ENCODE measurements at regions not wholly inside any gene's neighbourhood (a gene's known extent, or its start where the extent isn't known, plus 50 kb on each side); places are given as distances from the start of the nearest gene placed in this dataset.

DNA sequence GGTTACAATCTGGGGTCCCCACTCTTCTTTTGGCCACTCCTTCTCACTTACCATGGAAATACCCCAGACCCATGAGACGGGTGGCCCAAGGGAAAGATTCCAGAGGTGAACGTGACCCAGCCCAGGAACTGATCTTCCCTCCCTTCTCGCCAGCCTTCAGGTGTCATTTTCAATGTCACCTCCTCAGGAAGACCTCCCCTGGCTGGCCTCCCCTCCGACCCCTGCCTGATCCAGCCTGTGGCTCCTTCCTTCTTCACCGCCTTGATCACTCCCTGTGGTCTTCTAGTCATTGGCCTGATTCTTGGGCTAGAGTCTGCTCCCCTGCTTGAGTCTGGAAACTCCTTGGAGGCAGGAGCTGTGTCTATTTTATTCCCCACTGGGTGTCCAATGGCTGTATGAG, 146.1 kb downstream of the SMAD6 start:
- FAIRE-seq: no peak
- no peak for DNase-seq (ENCODE audit: low spot score)

DNA sequence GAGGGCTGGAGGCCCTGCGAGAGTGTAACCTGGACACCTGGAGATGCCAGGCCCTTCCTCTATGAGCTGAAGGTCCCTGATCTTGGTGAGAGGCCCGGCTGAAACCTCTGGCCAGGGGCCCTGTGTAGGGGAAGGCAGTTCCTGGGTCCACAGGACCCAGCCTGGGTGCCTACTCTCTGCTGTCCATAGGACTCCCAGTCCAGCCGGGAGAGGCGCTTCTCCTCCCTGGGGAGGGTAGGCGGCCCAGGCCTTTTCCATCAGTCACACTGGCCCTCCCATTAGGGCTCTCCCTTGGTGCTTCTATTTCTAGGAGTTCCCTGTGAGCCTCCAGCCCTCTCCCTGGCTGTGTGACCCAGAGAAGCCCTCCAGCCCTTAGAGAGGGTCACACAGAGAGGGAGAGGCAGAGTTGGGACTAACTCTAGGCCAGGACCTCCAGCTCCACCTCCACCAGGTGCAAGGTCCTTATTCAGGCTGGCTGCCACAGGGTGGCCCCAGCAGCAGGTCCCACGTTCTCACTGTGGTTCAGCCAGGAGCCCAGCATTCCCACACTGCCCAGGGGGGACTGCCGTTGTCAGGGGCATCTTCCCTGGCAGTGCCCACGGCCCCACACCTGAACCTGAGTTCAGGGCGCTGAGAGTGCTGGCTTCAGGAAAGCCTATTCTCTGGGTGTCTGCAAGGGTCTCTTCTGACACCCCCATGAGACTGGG, 146.8 kb downstream of the SMAD6 start:
- FAIRE-seq: no peak

DNA sequence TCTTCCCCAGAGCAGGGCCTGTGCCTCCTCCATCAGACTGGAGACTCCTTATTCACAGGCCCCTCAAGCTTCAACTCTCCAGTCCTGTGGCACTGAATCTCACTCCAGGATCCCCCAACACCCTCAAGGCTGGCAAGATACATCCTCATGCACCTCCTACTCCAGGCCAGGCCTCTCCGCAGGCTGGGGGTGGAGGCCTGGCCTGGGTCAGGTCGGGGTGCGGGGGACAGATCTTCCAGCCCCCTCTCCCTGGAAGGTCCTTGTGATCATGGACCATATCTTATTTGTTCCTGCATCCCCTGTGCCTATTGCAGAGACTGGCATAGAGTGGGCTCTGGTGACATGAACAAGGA, 147.3 kb downstream of the SMAD6 start:
- FAIRE-seq: no peak
- no peak for DNase-seq (ENCODE audit: low spot score)

More for the DNA sequence above, 146.8 kb downstream of the SMAD6 start:
- DNase-seq (ENCODE audit: low spot score): no peak

DNA sequence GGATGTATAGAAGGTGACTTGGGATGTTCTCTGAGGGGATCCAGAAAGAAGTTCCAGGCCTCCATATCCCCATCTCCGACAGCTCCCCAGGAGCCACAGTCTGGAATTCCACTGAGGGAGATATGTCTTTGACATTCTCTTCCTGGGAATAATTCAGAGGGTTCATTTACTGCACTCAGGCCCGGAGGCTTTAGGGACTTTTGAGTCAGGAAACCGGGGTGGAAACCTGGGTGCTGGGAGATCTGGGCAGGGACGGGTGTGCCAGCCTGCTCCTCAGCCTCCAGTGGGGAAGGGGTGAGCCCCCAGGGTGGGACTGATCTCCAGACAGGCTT, 147.7 kb downstream of the SMAD6 start:
- DNase-seq (ENCODE audit: low spot score): no peak

DNA sequence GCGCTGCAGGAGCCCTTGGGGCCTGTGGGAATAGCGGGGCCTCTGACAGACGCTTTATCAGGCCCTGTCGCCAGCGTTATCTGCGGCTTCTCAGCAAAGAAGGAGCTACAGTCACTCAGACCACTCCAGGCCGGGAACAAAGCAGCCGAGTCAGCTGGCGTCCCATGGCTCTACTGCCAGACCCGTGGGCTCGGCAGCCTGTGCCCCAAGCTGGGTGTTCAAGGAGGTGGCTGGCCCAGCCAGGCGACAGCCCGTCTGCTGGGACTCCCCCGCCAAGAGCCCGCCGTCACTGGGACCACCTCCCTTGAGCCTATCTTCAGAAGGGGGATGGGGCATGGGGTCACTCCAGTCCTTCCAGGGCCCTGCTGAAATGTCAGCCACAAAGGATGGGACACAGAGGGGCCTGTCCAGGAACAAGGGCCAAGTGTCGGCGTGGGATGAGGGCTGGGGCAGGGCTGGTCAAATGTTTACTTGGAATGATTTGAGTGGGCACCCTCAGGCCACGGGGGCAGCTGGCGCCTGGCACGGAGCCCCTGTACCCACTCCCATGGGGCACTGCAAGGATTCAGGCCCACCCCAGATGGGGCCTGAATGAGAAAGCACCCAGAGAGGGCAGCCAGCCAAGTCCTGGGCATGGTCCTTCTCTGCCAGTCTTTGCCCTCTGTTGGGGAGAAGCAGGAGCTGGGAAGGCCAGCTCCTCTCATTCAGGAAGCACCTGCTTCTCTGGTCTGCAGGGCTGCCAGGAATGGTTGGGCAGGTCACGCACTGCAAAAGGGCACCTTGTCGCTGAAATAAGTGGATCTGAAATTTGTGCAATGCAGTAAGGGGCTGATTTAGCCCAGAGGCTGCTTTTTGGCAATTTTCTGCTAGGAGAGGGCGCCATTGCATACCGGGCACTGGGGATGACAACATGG, 148.3 kb downstream of the SMAD6 start:
- no peak for FAIRE-seq

More for the DNA sequence above, 147.7 kb downstream of the SMAD6 start:
- FAIRE-seq: no peak

DNA sequence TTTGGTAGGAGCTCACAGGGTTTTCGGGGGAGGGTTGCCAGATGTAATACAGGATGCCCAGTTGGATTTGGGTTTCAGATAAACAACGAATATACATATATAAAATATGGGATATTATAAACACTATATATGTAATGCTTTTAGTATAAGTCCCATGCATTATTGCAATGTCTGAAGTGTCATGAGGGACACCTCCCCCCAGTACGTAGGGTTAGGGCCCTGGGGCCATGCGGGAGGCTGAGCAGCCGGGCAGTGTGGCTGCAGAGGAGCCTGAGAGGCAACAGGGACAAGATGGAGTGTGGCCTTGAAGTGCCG, 148.9 kb downstream of the SMAD6 start:
- no peak for FAIRE-seq

More for the DNA sequence above, 148.3 kb downstream of the SMAD6 start:
- no peak for DNase-seq (ENCODE audit: low spot score)

DNA sequence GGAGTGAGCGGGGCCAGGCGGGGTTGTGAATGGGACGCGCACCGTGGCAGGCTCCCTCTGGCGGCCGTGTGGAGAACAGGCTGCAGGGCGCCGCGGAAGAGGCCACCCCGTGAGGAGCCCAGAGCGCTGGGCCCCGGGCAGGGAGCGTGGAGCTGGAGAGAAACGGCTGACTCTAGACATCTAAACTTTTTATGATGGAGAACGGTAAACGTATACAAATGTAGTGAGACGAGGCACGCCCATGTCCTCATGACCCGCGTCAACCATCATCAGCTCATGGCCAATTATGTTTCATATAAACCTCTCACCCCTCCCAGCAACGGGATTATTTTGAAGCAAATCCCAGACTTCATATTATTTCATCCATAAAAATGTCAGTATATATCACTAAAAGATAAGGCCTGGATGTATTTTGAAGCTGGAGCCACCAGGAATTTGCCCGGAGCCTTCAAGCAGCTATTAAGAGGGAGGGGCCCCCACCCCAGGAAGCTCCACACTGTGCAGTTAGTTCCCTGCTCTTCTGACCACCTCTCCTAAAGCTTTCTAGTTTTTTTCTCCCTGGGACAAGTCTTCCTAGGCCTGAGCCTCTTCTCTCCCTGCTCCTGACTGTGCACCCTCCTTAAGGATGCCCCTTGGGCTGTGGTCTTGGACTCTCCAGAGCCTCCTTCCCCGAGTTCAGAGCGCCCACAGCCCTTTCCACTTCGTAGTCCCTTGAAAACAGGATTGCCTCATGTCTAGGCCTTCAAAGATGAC, 149.5 kb downstream of the SMAD6 start:
- peak; percentile 65 for FAIRE-seq
- DNase-seq (ENCODE audit: low spot score): peak; percentile 95

More for the DNA sequence above, 148.9 kb downstream of the SMAD6 start:
- no peak for DNase-seq (ENCODE audit: low spot score)

DNA sequence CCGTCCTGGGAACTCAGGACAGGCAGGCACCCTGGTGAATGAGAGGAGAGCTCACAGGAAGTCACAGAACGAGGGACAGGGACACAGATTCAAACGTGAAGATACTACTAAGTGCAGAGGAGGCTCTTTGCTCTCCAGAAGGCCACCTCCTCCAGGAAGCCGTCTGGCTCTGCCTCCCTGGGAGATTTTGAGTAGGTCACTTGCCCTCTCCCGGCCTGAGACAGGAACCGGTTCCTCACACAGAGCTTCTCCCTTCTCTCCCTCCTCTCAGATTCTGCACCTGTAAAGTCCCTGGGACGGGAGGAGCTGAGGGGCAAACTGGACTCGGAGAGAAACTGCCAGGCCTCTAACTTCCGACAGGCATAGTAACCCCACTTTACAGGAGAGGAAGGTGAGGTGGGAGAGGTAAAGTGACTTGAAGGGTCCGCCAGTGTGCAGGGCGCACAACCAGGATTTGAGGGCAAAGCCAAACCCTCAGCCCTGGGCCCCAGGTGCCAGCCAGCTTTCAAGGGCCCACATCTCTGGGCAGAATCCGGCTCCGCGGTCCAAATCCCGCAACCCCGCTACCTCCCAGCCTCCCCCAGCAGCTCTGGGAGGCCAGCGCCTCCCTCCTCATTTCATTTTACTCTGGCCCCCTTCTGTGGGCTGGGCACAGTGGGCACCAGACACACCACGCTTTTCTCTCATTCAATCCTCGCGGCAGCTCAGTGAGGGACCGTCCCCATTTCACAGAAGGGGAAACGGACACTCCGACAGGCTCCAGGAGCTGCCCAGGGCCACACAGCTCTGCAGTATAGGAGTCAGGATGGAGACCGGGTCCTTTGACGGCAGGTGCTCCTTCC, 150.2 kb downstream of the SMAD6 start:
- FAIRE-seq: no peak

DNA sequence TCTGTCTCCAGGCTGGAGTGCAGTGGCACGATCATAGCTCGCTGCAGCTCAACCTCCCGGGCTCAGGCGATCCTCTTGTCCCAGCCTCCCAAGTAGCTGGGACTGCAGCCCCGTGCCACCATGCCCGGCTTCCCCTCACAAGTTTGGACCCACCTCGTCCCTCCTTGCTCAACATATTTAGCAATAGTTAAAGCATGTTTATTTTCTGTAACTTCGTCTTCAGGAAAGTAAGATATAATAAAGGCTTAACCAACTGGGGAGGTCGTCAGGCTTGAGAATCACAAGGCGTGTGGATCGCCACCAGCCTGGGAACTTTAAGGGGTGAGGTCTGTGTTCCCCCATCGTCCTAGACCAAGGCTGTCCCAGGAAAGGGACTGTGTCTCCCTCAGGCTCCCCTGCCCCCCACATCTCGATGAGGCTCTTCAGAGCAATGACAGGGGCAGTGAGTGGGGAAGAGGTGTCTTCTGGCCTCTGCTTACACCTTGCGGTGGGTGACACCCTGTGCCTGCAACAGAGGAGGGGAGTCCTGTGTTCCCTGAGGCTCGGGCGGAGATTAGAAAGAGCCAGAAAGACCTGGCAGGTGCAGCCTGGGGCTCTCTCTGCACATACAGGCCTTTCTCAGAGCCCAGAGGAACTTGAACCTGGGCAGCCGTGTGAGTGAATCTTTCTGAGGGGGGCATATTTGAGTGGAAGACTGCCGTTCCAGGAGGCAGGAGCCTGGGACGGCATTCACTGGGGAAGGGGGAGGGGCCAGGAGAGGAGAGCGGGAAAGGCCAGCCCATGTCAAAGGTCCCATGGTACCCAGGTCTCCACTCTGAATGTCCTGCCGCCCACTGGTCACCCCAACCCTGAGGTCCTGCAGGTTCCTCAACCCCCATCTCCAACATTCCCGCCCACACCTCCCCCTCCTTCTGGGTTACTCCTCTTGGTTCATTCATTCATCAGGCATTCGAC, 152.3 kb downstream of the SMAD6 start:
- no peak for DNase-seq (ENCODE audit: low spot score)
- no peak for FAIRE-seq

More for the DNA sequence above, 150.2 kb downstream of the SMAD6 start:
- no peak for DNase-seq (ENCODE audit: low spot score)

DNA sequence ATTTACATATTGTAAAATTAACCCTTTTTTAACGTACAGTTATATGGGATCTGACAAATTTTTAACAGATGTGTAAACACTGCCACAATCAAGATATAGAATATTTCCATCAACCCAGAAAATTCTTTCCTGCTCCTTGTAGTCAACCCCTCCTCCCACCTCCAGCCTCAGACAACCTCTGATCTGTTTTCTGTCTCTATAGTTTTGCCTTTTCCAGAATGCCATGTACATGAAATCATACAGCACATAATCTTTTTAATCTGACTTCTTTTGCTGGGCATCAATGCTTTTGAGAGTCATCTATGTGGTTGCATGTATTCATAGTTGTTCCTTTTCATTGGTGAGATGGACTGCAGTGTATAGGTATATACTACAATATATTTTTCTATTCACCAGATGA, 153.0 kb downstream of the SMAD6 start:
- no peak for FAIRE-seq
- no peak for DNase-seq (ENCODE audit: low spot score)

DNA sequence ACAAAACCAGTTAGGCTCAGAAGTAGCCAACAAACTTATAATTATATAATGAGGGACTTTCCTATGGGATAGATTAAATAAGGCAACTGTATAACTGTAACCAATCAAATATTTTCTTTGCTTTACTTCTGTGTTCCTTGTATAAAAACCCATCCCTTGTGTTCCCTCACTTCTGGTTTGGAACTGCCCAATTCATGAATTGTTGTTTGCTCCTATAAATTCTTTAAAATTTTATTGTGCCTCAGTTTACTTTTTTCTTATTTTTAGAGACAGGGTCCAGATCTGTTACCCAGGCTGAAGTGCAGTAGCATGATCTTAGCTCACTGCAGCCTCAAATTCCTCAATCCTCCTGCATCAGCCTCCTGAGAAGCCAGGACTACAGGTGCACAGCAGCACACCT, 155.7 kb downstream of the SMAD6 start:
- no peak for FAIRE-seq
- DNase-seq (ENCODE audit: low spot score): no peak

DNA sequence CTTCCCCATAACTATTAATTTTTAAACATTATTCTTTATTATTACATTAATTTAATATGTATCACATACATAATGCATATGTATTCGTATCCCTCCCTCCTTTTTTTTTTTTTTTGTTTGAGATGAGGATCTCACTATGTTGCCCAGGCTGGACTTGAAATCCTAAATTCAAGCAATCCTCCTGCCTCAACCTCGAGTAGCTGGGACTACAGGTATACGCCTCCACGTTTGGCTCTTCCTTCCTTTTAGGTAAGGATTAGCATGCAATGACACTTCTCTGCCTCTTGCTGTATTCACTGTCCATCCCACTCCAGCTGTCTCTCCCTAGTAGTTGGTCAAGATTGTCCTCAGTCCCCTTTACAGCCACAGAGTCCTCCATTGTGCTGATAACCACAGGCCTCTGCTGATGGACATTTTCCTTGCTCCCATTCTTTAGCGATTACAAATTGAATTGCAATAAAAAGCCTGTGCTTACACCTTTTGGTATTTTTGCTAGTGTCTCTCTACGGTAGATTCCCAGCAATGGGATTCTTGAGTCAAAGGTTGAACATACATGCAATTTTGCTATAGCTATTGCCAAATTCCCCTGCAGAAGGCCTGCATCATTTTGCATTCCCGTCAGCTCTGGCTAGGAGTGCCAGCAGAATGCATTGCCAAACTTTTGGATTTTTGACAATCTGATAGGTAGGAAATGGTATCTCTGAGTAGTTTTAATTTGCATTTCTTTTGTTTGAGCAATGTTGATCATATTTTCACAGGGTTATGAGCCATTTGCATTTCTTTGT, 156.6 kb downstream of the SMAD6 start:
- no peak for FAIRE-seq
- DNase-seq (ENCODE audit: low spot score): no peak

DNA sequence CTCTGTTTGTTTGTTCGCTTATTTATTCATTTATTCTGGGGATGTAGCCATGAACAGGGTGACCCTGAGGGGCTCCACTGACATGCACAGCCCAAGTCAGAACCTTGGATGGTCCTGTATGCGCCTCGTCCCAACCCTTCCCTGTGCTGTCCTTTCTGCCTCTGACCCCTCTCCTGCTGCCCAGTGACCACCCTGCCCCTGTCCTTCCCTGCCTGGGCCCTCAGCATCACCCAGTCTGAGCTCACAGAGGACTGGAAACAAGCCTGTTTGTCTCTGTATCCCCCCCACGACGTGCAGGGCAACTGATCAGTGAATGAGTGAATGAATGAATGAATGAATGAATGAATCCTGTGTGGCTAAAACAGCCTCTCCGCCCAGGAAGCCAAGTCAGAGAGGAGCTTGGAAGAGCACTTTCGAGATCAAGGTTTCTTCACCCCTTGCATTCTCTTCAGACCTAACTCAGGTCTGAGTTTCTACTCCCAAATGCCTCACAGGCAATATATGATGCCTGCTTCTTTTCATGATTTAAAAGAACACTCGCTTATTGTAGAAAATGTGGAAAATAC, 157.7 kb downstream of the SMAD6 start:
- DNase-seq (ENCODE audit: low spot score): no peak
- FAIRE-seq: no peak

DNA sequence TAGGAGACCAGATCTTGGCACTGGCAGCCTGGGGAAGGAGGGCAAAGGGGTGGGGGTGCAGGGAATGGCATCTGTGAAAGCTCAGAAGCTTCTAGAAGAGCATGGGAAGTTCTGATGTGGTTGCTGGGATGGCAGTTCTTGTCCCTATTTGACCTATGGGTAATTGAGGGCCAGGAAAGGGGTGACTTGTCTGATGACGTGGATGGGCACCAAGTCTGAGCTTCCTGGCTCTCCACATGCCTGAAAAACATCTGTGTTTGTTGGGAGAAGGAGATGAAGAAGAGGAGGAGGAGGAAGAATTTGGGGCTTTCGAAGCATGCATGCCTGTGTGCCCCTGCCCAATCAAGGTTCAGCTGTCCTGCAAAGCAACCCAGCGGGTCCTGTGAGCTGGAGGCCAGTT, 158.8 kb downstream of the SMAD6 start:
- FAIRE-seq (no peak), DNase-seq (ENCODE audit: low spot score) (no peak)

DNA sequence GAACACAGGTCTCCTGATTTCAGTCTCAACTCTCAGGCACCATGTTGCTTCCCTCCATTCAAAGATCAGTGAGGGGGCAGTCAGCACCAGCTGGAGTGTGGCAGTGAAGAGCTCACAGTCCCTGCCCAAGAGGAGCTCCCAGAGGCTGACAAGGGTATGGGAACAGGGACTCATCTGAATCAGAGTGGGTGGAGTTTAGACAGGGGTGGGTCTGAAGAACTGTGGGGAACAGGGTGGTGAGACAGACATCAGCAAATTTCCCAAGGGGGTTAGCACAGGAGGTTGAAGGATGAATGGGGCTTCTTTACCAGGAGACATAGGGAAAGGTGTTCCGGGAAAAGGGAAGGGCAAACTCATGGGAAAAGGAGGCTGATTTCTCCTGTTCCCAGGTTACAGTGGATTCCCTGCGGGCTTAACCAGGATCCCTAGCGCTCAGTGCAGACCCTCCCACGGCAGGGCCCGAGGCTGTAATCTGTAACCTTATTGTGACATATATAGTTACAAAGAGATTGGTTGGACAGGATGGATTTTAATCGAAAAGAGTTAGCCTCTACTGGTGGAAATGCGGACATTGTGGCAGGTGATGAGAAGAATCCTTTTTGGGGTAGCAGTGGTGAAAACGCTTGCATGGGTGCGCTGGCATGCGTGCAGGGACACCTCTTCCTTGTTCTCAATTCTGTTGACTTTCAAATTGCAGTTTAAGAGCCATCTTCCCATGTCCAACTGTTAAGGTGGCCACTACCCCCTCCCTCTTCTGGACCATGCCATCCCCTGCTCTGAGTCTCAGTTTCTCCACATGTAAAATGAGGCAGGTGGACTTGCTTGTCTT, 160.3 kb downstream of the SMAD6 start:
- FAIRE-seq (no peak), DNase-seq (ENCODE audit: low spot score) (no peak)

DNA sequence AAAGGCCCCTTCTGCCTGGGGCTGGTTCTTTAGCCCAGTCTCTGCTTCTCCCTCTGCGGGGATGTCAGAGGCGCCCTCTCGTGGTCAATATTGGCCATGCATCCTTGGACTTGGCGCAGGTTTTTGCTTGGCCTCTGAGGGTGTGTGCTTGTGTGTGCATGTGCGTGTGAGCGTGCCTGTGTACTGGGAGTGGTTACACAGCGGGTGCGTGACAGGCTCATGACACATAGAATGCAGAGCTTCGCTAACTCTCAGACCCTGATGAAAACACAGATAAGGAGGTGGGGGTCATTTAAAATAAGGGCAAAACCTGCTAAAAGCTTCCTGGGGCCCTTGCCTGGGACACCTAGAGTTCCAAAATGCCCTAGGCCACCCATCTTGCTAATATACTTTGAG, 160.9 kb downstream of the SMAD6 start:
- FAIRE-seq (peak; percentile 93), DNase-seq (ENCODE audit: low spot score) (peak; percentile 89)

DNA sequence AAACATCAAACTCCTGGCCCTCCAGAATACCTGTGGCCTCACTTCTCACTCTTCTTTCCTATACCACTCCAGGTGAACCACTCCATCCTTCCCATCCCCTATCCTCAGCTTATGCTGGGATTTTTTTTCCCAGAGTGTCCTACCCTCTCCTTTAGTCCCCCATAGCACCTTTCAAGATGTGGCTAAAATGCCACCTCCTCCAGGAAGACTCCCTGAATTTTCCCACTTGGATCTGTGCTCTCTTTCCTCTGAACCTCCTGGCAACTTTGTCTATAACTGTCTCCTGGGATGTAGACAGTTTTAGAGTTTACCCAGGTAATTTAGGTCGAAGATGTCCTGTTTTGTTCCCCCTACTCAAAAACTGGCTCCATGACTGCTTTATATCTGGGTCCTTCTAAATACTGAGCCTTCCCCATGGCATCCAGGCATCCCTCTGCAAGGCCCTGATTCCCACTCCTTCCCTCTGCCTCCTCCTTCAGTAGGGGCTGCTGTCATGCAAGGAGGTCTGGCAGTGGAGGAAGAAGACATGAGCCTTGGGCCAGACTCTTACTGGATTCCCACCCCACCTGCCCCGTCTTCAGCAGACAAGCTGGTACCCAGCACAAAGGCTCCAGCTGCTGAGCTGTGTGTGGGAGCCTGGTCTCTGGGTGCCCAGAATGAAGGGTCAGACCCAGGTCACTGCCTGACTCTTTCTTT, 161.5 kb downstream of the SMAD6 start:
- no peak for DNase-seq (ENCODE audit: low spot score)
- FAIRE-seq: no peak
